HEK293T (cell line): ENCODE measurements at regions not wholly inside any gene's neighbourhood (a gene's known extent, or its start where the extent isn't known, plus 50 kb on each side); places are given as distances from the start of the nearest gene placed in this dataset.

Experiments
- CTCF ChIA-PET: fragments of 350-600 bp; formaldehyde crosslinking; extraction: SDS; loops from one replicate; lab custom pipeline; 2021; ENCODE audit warnings: antibody characterized with exemption, inconsistent platforms; lab: Yijun Ruan, JAX
- POLR2A ChIA-PET: fragments of 350-600 bp; formaldehyde crosslinking; extraction: SDS; loops from one replicate; lab custom pipeline; 2020; ENCODE audit warnings: antibody characterized with exemption, inconsistent platforms; lab: Yijun Ruan, JAX
- DNase-seq: peaks from one replicate; pipeline ENCODE4 v3.0.0; 2012; ENCODE audit warnings: mixed read lengths; ENCODE audit errors: extremely low spot score
- ARNT ChIP-seq: fragments of 450-650 bp; IDR thresholded peaks from 2 replicates; pipeline ENCODE4 v1.6.1; 2017; ENCODE audit warnings: mild to moderate bottlenecking
- BHLHE40 ChIP-seq: fragments of 450-650 bp; IDR thresholded peaks from 2 replicates; pipeline ENCODE4 v1.6.1; 2016; ENCODE audit warnings: mild to moderate bottlenecking, moderate library complexity, borderline replicate concordance
- CTBP1 ChIP-seq: fragments of 450-650 bp; IDR thresholded peaks from 2 replicates; pipeline ENCODE4 v1.6.1; 2016; ENCODE audit warnings: borderline replicate concordance
- ELF4 ChIP-seq: fragments of 450-650 bp; IDR thresholded peaks from 2 replicates; pipeline ENCODE4 v1.6.1; 2017; ENCODE audit warnings: antibody characterized with exemption
- FOXA1 ChIP-seq: fragments of 450-650 bp; IDR thresholded peaks from 2 replicates; pipeline ENCODE4 v1.6.1; 2016; ENCODE audit warnings: mild to moderate bottlenecking
- FOXK2 ChIP-seq: fragments of 450-650 bp; IDR thresholded peaks from 2 replicates; pipeline ENCODE4 v1.6.1; 2016; ENCODE audit warnings: mild to moderate bottlenecking
- FOXM1 ChIP-seq: fragments of 450-650 bp; IDR thresholded peaks from 2 replicates; pipeline ENCODE4 v1.6.1; 2017; ENCODE audit warnings: mild to moderate bottlenecking, borderline replicate concordance
- HDGF ChIP-seq: fragments of 450-650 bp; IDR thresholded peaks from 2 replicates; pipeline ENCODE4 v1.6.1; 2017; ENCODE audit warnings: antibody characterized with exemption, borderline replicate concordance
- L3MBTL2 ChIP-seq: fragments of 450-650 bp; conservative IDR thresholded peaks from 2 replicates; pipeline ENCODE4 v1.6.1; 2016; ENCODE audit warnings: mild to moderate bottlenecking
- LEF1 ChIP-seq: fragments of 450-650 bp; IDR thresholded peaks from 2 replicates; pipeline ENCODE4 v1.6.1; 2017; ENCODE audit warnings: mild to moderate bottlenecking, borderline replicate concordance
- NFRKB ChIP-seq: fragments of 450-650 bp; IDR thresholded peaks from 2 replicates; pipeline ENCODE4 v1.6.1; 2016; ENCODE audit warnings: mild to moderate bottlenecking, moderate library complexity
- SP1 ChIP-seq: fragments of 450-650 bp; IDR thresholded peaks from 2 replicates; pipeline ENCODE4 v1.6.1; 2017
- SUZ12 ChIP-seq: fragments of 450-650 bp; IDR thresholded peaks from 2 replicates; pipeline ENCODE4 v1.6.1; 2016; ENCODE audit warnings: mild to moderate bottlenecking
- TARDBP ChIP-seq: fragments of 450-650 bp; IDR thresholded peaks from 2 replicates; pipeline ENCODE4 v1.6.1; 2016
- ZNF384 ChIP-seq: fragments of 450-650 bp; IDR thresholded peaks from 2 replicates; pipeline ENCODE4 v1.6.1; 2016
- TF ChIP-seq, protein P1 (sequence below): fragments of 450-650 bp; IDR thresholded peaks from 2 replicates; pipeline ENCODE4 v1.6.1; 2016

DNA sequence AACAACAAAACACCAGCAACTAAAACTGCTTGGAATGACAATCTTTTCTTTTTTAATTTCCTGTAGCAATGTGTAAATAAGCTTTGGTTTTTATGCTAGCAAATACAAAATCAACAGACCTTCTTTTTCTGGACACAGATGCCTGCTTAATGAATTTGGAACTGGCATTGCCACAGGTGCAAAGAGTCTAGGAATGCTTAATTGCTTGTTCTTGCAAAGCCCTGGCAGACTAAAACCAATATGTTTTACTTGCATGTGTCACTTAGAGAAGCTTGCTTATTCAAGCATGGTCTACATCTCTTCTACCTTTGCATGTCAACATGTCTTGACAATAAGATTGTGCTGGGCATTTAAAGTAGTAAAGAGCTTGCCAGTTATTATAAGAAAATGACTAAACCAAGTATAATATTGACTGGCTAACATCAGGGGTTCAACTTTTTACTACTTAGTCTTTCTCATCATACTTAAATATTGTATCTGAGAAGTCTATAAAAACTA, 656.7 kb upstream of the NDST4 start:
- ChIA-PET CTCF (no interaction called here), POLR2A (no interaction called here)
- TF ChIP-seq L3MBTL2 (no peak), ZNF384 (no peak), NFRKB (no peak), HDGF (no peak), ARNT (no peak), TARDBP (no peak), FOXM1 (no peak), CTBP1 (no peak), SP1 (no peak), FOXA1 (no peak), SUZ12 (no peak), ELF4 (no peak), FOXK2 (no peak), LEF1 (no peak), BHLHE40 (no peak)
- TF ChIP-seq, protein P1, sequence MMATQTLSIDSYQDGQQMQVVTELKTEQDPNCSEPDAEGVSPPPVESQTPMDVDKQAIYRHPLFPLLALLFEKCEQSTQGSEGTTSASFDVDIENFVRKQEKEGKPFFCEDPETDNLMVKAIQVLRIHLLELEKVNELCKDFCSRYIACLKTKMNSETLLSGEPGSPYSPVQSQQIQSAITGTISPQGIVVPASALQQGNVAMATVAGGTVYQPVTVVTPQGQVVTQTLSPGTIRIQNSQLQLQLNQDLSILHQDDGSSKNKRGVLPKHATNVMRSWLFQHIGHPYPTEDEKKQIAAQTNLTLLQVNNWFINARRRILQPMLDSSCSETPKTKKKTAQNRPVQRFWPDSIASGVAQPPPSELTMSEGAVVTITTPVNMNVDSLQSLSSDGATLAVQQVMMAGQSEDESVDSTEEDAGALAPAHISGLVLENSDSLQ: no peak
- DNase-seq: no peak

- POLR2A ChIA-PET: no interaction called here
- no peak for DNase-seq
- CTCF ChIA-PET: no interaction called here
- TF ChIP-seq NFRKB: no peak
- TF ChIP-seq TARDBP: no peak
- no peak for TF ChIP-seq ZNF384
- TF ChIP-seq ARNT: no peak
- TF ChIP-seq FOXK2: no peak
These were observed 656.0 kb upstream of the NDST4 start for GRCh38 chr4:115769396-115769795.

- POLR2A ChIA-PET: no interaction called here
- no peak for DNase-seq
- TF ChIP-seq BHLHE40 (no peak), ELF4 (no peak), LEF1 (no peak), FOXM1 (no peak), HDGF (no peak), SP1 (no peak), SUZ12 (no peak), ZNF384 (no peak), L3MBTL2 (no peak), FOXK2 (no peak), FOXA1 (no peak)
- CTCF ChIA-PET: no interaction called here
These were observed 649.6 kb upstream of the NDST4 start for GRCh38 chr4:115763051-115763450.

GRCh38 chr4:115759231-115759630, 645.8 kb upstream of the NDST4 start:
- TF ChIP-seq FOXA1 (no peak), SUZ12 (no peak), TARDBP (no peak), ZNF384 (no peak), BHLHE40 (no peak), FOXM1 (no peak), FOXK2 (no peak), ARNT (no peak), ELF4 (no peak), HDGF (no peak), NFRKB (no peak), L3MBTL2 (no peak), LEF1 (no peak), SP1 (no peak)
- TF ChIP-seq, protein P1: no peak
- ChIA-PET CTCF (no interaction called here), POLR2A (no interaction called here)
- DNase-seq: no peak

GRCh38 chr4:115749404-115749803, 636.0 kb upstream of the NDST4 start:
- ChIA-PET POLR2A (no interaction called here), CTCF (no interaction called here)
- DNase-seq: no peak
- TF ChIP-seq L3MBTL2: no peak
- no peak for TF ChIP-seq CTBP1
- TF ChIP-seq FOXK2: no peak
- TF ChIP-seq HDGF: no peak
- no peak for TF ChIP-seq TARDBP
- no peak for TF ChIP-seq SUZ12
- TF ChIP-seq FOXM1: no peak
- no peak for TF ChIP-seq ELF4
- no peak for TF ChIP-seq NFRKB
- no peak for TF ChIP-seq SP1
- TF ChIP-seq ZNF384: no peak
- TF ChIP-seq, protein P1: no peak
- TF ChIP-seq FOXA1: no peak
- no peak for TF ChIP-seq ARNT
- no peak for TF ChIP-seq LEF1

DNA sequence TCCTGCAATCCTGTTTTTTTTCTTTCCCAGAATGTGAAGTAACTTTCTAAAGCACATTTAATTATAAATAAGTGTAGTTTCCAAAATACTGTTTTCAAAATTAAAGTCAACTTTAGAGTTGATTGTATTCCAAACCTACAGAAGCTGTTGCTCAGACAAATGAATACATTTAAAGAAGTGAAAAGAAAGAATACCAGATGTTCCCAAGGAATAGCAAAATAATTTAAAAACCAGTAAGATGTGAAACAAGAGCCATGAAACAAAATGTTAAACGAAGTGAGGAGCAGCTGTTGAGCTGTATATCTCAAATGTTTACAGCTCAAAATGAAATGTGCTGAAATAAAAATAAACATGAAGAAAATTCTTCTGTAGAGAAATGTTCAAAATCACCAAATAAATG, 627.4 kb upstream of the NDST4 start:
- TF ChIP-seq BHLHE40: no peak
- no peak for TF ChIP-seq ZNF384
- no peak for TF ChIP-seq HDGF
- TF ChIP-seq SP1: no peak
- no peak for TF ChIP-seq ARNT
- TF ChIP-seq L3MBTL2: no peak
- TF ChIP-seq NFRKB: no peak
- no peak for TF ChIP-seq FOXA1
- TF ChIP-seq TARDBP: no peak
- TF ChIP-seq FOXM1: no peak
- TF ChIP-seq CTBP1: no peak
- TF ChIP-seq ELF4: no peak
- no peak for TF ChIP-seq FOXK2
- TF ChIP-seq, protein P1: no peak
- TF ChIP-seq SUZ12: no peak
- no peak for TF ChIP-seq LEF1
- no peak for DNase-seq
- CTCF ChIA-PET: no interaction called here
- POLR2A ChIA-PET: no interaction called here
